Left ventricle myocardium inferior (tissue), 1 donor: ENCODE measurements at regions not wholly inside any gene's neighbourhood (a gene's known extent, or its start where the extent isn't known, plus 50 kb on each side); places are given as distances from the start of the nearest gene placed in this dataset.

ENCODE experiments used
- DNase-seq: peaks from one replicate; pipeline ENCODE4 v3.0.0-alpha.2; 2020
- H3K27ac ChIP-seq: fragments of 200-600 bp; replicated peaks from 2 replicates; pipeline ENCODE4 v1.8.0; 2021
- H3K27me3 ChIP-seq: fragments of 200-600 bp; 2 replicates; pipeline ENCODE4 v1.8.0; 2021; ENCODE audit warnings: low read depth
- H3K36me3 ChIP-seq: fragments of 200-600 bp; 2 replicates; pipeline ENCODE4 v1.8.0; 2021
- H3K4me1 ChIP-seq: fragments of 200-600 bp; 2 replicates; pipeline ENCODE4 v1.8.0; 2021
- H3K4me3 ChIP-seq: fragments of 200-600 bp; 2 replicates; pipeline ENCODE4 v1.8.0; 2021; ENCODE audit warnings: mild to moderate bottlenecking, moderate library complexity
- H3K9me3 ChIP-seq: fragments of 200-600 bp; replicated peaks from 2 replicates; pipeline ENCODE4 v1.8.0; 2021
- intact Hi-C: fragments of 100-400 bp; cut with micrococcal nuclease; formaldehyde crosslinking; loops from one replicate; pipeline ENCODE4 v1.11.0; 2022
- TF ChIP-seq, protein P1 (sequence below): fragments of 200-600 bp; IDR thresholded peaks from 2 replicates; pipeline ENCODE4 v1.8.0; 2021; ENCODE audit warnings: antibody characterized with exemption, mild to moderate bottlenecking, borderline replicate concordance
- donor health status: DM: no; HTN: yes; CAD: no; lungs with severe emphysema.

DNA sequence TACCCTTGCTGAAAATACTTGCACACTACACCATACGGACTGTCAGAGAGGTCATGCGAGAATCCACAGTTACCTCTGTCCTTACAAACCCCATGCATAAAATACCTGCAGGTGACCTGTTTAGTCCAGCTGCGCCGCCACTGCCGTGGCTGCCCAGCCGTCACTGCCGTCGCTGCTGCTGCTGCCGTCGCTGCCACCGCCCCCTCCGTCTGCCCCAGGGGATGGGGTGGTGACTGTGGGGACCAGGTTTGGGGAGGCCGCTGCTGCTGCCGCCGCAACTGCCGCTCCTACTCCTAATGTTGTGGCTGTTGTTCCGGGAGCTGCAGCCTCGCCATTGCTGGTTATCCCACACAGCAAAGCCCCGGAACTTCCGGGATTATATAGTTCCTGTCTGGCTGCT lies 141.8 kb upstream of the ZCCHC13 start:
- H3K27ac ChIP-seq: no peak overlapping the region
- intact Hi-C loops: no loop called here
- DNase-seq: no peak
- H3K4me1 ChIP-seq: no peaks in the 10 kb centered on the region
- TF ChIP-seq, protein P1, sequence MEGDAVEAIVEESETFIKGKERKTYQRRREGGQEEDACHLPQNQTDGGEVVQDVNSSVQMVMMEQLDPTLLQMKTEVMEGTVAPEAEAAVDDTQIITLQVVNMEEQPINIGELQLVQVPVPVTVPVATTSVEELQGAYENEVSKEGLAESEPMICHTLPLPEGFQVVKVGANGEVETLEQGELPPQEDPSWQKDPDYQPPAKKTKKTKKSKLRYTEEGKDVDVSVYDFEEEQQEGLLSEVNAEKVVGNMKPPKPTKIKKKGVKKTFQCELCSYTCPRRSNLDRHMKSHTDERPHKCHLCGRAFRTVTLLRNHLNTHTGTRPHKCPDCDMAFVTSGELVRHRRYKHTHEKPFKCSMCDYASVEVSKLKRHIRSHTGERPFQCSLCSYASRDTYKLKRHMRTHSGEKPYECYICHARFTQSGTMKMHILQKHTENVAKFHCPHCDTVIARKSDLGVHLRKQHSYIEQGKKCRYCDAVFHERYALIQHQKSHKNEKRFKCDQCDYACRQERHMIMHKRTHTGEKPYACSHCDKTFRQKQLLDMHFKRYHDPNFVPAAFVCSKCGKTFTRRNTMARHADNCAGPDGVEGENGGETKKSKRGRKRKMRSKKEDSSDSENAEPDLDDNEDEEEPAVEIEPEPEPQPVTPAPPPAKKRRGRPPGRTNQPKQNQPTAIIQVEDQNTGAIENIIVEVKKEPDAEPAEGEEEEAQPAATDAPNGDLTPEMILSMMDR: no peak
- no peaks in the 10 kb centered on the region for H3K36me3 ChIP-seq
- H3K9me3 ChIP-seq: peaks cover 3% of the 10 kb centered on the region
- no peak overlapping the region for H3K4me3 ChIP-seq
- no peaks in the 10 kb centered on the region for H3K27me3 ChIP-seq

DNA sequence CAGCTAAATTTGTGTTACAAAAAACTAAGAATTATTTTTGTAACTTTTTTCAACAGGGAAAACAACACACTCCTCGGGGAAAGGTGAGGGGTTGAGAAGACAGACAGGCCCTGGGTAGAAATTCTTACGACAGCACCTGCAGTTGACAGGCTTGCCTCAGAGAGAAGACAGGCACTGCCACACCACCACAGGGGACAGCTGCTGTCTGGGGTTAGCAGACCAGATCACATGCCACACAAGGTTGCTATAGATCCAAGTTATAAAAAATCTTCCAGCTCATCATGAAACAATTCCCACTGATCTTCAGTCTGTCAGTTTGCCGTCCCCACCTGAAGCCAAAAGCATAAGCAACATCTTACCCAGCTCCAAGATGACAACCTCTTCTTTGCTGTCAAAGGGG lies 143.2 kb upstream of the ZCCHC13 start:
- TF ChIP-seq, protein P1: no peak
- Histone ChIP-seq H3K4me1 (no peaks in the 10 kb centered on the region), H3K36me3 (no peaks in the 10 kb centered on the region)

DNA sequence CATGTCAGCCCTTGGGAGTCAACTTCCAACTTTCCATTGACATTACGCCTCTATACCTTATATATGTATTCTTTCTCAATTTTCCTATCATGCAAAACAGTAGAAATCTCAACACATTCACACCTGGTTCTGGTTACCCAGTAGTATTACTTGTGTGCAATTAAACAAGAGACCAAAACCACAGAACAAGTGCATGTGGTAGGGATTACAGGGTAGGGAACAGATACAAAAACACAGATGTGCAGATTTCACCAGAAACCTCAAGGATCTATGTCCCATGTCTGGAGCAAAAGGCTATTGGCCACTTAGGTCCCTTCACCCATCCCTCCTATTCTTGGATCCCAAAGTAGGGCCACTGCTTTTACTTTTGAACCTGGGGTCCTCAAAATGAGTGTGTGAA lies 143.6 kb upstream of the ZCCHC13 start:
- no peak overlapping the region for H3K4me3 ChIP-seq
- H3K36me3 ChIP-seq: no peaks in the 10 kb centered on the region
- peaks cover 3% of the 10 kb centered on the region for H3K9me3 ChIP-seq
- H3K4me1 ChIP-seq: no peaks in the 10 kb centered on the region
- no peak for DNase-seq
- TF ChIP-seq, protein P1: no peak
- intact Hi-C loops: no loop called here
- no peaks in the 10 kb centered on the region for H3K27me3 ChIP-seq
- no peak overlapping the region for H3K27ac ChIP-seq

More for the DNA sequence above, 143.2 kb upstream of the ZCCHC13 start:
- Histone ChIP-seq H3K9me3 (peaks cover 3% of the 10 kb centered on the region), H3K4me3 (no peak overlapping the region), H3K27ac (no peak overlapping the region), H3K27me3 (no peaks in the 10 kb centered on the region)
- no peak for DNase-seq
- intact Hi-C loops: no loop called here

DNA sequence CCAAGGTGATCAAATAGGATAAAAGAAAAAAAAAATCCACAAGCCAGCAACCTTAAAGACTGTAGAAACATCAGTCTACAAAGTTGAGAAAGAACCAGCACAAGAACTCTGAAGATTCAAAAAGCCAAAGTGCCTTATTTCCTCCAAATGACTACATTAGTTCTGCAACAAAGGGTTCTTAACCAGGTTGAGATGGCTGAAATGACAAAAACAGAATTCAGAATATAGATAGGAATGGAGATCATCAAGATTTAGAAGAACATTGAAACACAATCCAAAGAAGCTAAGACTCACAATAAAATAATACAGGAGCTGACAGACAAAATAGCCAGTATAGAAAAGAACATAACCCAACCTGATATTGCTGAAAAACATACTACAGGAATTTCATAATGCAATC lies 156.5 kb upstream of the ZCCHC13 start:
- TF ChIP-seq, protein P1: no peak
- Histone ChIP-seq H3K4me3 (no peak overlapping the region), H3K27ac (no peak overlapping the region), H3K36me3 (no peaks in the 10 kb centered on the region), H3K27me3 (no peaks in the 10 kb centered on the region), H3K4me1 (no peaks in the 10 kb centered on the region), H3K9me3 (peaks cover 2% of the 10 kb centered on the region)
- intact Hi-C loops: no loop called here
- no peak for DNase-seq

DNA sequence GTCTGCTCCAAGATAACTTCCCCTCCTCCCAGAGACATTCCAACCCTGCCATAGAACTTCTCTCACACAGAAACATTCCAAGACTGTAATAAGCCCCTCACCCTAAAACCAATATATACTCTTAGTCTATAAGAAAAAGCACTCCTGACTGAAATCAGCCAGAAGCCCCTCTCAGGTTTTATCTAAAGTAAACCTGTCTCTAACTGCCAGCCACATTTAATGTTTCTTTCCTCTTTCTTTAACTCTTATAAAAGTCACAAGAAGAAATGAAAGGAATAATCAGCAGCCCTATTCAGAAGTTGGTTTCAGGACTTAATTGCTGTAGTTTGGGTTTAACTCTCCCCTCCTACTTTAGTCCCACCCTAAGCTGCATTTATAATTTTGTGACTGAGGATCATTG lies 165.0 kb upstream of the ZCCHC13 start:
- peaks cover 5% of the 10 kb centered on the region for H3K9me3 ChIP-seq
- H3K4me3 ChIP-seq: no peak overlapping the region
- DNase-seq: no peak
- H3K27ac ChIP-seq: no peak overlapping the region
- H3K27me3 ChIP-seq: no peaks in the 10 kb centered on the region
- H3K36me3 ChIP-seq: no peaks in the 10 kb centered on the region
- H3K4me1 ChIP-seq: no peaks in the 10 kb centered on the region
- intact Hi-C loops: no loop called here
- TF ChIP-seq, protein P1: no peak
